Hematopoietic multipotent progenitor cell treated with erythropoietin and hydrocortisone succinate and interleukin-3 and kit ligand, for 8 days (in vitro differentiated cells): ENCODE measurements at regions not wholly inside any gene's neighbourhood (a gene's known extent, or its start where the extent isn't known, plus 50 kb on each side); places are given as distances from the start of the nearest gene placed in this dataset.
"Not testable (repeated sequence)": the region's sequence is repeated elsewhere in the genome, so short reads cannot be mapped to it uniquely, and the experiment has no call there.

Experiments used
- DNase-seq: peaks from one replicate; pipeline ENCODE4 v3.0.0-alpha.2; 2015

DNA sequence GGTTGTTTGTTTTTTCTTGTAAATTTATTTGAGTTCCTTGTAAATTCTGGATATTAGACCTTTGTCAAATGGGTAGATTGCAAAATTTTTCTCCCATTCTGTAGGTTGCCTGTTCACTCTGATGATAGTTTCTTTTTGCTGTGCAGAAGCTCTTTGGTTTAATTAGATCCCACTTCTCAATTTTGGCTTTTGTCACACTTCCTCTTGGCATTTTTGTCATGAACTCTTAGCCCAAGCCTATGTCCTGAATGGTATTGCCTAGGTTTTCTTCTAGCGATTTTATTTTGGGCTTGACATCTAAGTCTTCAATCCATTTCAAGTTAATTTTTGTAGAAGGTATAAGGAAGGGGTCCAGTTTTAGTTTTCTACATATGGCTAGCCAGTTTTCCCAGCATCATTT lies 82.8 kb upstream of the PHACTR1 start:
- DNase-seq: not testable (repeated sequence)

DNA sequence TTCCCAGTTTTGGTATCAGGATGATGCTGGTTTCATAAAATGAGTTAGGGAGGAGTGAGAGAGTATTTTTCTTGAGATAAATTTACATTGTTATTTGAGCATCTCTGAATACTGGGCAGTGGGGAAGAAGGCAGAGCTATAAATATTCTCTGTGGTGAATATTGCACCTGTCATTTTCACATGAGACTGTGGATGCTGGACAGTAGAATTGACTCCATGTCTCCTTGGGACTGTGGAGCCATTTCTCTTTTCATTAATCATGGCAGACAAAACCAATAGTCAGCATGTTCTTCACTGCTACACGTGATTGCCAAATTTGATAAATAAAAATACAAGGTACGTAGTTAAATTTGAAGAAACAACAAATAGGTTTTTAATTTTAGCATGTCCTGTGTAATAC lies 81.2 kb upstream of the PHACTR1 start:
- DNase-seq: no peak

DNA sequence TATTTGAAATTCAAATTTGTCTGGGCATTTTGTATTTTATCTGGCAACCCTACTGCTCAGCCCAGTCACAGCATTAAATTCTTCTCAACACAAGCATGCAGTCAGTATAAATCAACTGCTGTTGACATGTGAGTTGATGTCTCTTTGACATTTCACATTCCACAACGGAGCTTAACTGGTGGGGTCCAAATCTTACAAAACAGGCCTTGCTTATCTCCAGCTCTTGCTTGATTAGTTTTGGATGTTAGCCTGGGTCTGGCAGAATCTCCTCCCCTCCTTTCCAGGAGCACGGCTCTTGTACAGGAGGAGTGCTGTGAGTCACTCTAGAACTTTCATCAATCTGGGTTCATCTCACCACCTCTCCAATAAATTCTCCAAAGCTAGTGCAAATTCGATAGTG lies 80.8 kb upstream of the PHACTR1 start:
- no peak for DNase-seq

DNA sequence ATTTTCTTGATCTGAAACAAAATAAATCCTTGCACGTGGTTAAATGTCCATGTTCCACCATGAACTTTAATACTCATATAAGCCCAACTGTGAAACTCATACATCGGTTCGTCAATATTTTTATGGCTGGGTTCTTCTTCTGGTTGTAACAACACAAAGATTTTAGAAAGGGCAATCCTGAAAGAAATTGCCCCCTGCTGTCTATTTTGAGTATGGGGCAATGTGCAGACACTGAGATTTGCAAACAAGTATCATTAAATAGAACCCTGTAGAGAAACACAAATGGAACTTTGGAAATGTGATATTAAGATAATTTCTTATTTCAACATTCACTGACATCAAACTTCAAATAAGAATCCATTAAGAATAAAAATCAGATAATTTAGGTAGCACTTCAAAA lies 80.2 kb upstream of the PHACTR1 start:
- no peak for DNase-seq

DNA sequence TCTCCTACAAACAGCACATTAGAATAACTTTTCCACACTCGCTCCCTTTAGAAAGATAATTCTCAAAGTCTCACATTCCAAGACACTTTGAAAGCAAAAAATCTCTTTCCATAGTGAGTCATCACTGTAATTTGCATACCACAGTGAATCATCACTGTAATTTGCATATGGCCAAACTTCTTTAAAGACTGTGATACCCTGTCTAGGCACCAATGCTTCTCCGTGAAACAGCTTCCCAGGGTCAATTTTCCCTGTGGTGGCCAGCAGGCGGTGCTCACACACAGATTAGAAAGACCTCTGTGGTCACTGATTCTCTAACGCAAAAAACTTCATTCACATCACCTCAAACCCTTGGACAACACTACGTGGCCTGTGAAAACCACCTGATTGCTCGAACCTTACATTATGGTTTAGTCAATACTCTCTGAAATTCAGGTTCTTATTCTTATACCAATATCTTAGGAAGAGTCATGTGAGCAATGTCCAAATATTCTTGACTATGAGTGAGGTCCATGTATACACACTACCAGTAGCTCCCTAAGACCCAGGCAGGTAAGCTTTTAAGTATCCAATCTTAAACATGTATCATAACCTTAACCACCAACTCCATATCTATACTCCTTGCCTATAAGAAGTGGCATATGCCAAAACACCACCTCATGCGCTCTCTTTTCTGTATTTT lies 78.5 kb upstream of the PHACTR1 start:
- peak; percentile 55 for DNase-seq

DNA sequence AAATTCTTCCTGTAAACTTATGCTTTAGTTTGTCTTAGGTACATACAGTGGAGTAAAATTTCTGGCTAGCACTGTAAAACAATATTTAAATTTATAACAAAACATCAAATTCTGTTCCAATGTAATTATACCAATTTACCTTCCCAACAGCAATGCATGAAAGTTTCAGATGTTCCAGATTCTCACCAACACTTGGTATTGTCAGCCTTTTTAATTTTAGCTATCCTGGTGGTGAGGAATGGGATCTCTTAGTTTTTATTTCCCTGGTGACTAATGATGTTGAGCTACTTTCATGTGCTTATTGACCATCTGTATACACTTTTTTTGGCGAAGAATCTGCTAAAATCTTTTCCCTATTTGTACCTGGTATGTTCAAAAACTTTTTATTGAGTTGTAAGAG lies 76.1 kb upstream of the PHACTR1 start:
- DNase-seq: no peak

DNA sequence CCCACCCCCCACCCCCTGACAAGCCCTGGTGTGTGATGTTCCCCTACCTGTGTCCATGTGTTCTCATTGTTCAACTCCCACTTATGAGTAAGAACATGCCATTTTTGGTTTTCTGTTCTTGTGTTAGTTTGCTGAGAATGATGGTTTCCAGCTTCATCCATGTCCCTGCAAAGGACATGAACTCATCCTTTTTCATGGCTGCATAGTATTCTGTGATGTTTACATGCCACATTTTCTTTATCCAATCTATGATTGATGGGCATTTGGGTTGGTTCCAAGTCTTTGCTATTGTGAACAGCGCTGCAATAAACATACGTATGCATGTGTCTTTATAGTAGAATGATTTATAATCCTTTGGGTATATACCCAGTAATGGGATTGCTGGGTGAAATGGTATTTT lies 74.8 kb upstream of the PHACTR1 start:
- not testable (repeated sequence) for DNase-seq

DNA sequence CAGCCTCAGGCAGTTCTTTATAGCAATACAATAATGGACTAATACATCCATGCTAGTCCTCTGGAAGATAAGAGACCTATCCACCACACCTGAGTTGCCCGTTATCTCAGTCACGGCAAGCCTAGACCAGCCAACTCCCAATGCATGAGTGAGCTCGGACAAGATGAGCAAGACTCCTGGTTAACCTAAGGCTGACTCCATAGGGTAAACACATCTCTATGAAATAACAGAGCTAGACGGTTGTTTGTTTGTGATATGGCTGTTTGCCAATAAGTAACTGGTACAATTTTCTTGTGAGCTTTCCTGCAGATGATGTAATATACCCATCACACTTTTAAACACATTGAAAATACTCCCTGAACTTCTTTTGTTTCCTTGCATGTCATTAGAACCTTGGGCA lies 70.6 kb upstream of the PHACTR1 start:
- no peak for DNase-seq

DNA sequence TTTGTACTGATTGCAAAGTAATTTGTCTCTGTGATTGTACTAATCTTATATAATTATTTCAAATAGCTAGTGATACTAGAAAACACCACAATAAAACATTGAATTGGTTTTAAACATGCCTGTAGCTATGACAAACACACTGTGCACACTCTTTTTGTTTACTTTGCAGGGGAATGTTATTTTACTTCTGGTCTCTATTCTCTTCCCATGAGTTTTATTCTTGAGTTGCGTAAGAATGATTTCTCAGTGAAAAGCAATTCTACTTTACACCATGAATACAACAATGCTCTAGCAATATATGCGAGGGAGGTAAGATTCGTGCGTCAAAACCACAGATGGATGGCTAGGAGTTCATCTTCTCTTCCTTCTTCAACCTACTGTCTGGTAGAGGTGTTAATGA lies 68.4 kb upstream of the PHACTR1 start:
- no peak for DNase-seq

DNA sequence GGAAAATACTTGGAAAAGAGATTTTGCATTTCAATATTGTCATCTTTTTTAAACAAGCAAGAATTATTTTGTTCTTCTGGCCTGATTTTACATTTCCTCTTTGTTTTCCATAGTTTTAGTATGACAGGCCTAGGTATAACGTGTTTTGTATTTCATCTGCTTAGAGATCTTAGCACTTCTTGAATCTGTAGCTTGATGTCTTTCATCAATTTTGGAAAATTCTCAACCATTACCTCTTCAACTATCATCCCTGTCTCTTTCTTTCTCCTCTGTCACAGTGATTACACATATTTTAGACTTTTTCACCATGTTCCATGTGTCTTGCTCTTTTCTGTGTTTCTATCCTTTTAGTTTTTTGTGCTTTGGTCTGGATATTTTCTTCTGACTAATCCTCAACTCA lies 67.2 kb upstream of the PHACTR1 start:
- no peak for DNase-seq

DNA sequence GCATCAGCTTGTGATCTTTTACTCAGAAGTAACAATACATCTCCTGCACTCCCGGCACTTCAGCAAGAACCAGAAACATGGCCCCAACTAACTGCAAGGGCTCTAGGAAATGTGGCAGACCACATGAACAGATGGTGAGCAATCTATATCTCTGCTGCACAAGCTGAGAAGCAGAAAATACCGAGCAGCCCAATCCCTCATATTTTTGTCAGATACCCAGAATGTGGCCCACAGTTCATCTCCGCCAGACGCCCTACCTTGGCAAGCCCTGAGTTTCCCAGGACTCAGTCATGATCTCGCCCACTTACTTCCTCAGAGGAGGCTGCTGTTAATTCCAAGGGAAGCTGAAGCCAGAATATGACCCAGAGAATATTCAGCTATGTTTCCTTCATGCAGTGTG lies 63.1 kb upstream of the PHACTR1 start:
- no peak for DNase-seq

DNA sequence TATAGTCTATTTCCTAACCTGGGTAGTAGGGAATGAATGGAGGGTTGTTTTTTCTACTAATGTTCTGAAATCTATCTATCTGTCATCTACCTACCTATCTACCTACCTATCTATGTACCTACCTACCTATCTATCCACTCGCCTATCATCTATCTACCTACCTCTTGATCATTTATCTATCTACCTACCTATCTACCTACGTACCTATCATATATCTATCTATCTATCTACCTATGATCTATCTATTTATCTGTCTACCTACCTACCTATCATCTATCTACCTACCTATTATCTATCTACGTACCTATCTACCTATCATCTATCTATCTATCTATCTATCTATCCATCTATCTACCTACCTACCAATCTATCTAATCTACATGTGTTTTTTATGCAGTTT lies 62.5 kb upstream of the PHACTR1 start:
- DNase-seq: no peak

DNA sequence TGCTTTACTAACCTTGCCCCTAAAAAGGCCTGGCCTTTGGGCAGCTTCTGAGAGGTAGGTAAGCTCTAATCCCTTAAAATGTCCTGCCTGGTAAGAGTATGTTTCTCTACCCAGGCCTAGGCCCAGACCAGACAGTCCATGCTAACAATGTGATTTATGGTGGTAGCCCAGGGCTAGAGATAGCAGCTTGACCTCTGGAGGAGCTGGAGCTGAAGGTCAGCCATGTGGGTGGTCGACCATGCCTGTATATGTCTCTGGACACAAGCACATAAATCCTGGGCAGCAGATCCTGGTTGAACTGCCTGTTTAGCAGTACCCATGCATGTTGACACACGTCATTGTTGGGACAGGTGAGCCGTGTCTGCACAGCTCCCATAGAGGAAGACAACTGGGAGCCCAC lies 62.1 kb upstream of the PHACTR1 start:
- DNase-seq: no peak

DNA sequence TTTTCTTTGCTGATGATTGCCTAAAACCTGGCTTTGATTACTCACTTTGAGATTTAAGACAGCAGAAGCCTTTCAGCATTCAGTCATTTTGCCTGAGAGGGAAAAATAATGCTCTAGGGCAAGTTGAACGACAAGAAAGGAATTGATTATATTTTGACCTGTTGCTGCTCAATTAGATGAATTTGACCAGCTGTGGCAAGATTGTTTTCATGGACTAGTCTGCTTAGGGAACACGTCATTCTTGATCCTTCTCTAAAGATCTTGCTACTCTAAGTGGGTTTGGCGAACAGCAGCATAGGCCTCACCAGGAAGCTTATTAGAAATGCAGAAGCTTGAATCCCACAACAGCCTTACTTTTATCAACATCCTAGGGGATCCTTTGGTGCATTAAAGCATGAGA lies 59.7 kb upstream of the PHACTR1 start:
- no peak for DNase-seq

DNA sequence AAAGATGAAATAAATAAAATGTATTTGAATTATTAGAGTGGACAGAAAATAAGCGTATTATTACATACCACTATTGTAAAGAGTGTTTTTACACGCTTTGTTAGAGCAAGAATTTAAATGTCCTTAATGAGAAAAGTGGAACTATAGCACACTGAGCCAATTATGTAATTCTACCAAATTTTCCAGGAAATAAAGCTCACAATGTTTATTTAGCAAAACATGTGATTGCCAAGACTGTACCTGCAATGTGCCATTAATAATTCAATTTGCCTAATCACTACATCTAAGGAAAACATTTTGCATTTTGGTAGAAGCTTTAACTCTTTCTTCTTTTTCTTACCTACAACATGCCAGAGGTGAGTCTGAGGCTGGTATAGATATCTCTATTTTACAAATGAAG lies 58.7 kb upstream of the PHACTR1 start:
- DNase-seq: no peak

DNA sequence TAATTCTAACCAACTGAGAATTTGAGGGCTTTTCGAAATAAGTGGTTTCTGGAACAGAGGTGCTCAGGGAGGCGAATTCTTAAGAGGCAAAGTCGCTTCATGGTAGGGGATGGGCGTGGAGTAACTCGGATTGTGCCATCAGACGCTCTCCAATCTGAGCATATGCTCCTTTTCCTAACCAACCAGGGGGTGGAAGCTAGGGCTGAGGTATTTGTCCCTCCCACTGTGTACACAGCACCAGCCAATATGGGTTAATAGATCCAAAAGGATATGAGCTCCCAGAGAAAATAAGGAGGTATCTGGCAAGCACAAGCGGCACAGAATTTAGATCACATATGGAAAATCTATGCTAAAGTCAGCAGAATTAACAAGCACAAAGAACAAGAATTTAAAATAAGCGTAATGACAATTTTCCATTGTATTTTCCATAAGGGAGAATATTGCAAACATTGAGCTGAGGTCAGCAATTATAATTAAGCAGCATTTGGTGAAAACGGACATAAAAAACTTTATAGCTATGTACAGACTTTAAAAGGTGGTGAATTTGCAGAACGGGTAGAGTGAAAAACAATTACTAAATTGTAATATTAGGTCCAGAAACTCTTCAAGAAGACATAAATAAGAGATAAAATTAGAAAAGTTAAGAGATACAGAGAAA lies 55.0 kb upstream of the PHACTR1 start:
- DNase-seq: no peak
